HEK293T (cell line): ENCODE measurements at regions not wholly inside any gene's neighbourhood (a gene's known extent, or its start where the extent isn't known, plus 50 kb on each side); places are given as distances from the start of the nearest gene placed in this dataset.

Experiments used
- CTBP1 ChIP-seq: fragments of 450-650 bp; IDR thresholded peaks from 2 replicates; pipeline ENCODE4 v1.6.1; 2016; ENCODE audit warnings: borderline replicate concordance
- ELF4 ChIP-seq: fragments of 450-650 bp; IDR thresholded peaks from 2 replicates; pipeline ENCODE4 v1.6.1; 2017; ENCODE audit warnings: antibody characterized with exemption
- NFRKB ChIP-seq: fragments of 450-650 bp; IDR thresholded peaks from 2 replicates; pipeline ENCODE4 v1.6.1; 2016; ENCODE audit warnings: mild to moderate bottlenecking, moderate library complexity
- SUZ12 ChIP-seq: fragments of 450-650 bp; IDR thresholded peaks from 2 replicates; pipeline ENCODE4 v1.6.1; 2016; ENCODE audit warnings: mild to moderate bottlenecking
- TARDBP ChIP-seq: fragments of 450-650 bp; IDR thresholded peaks from 2 replicates; pipeline ENCODE4 v1.6.1; 2016

- TF ChIP-seq NFRKB (no peak), ELF4 (no peak), TARDBP (no peak), SUZ12 (no peak), CTBP1 (no peak)
These were observed 1087.8 kb upstream of the TMEM132C start for GRCh38 chr12:127179176-127179575.
